GM12878 (cell line): ENCODE measurements at regions not wholly inside any gene's neighbourhood (a gene's known extent, or its start where the extent isn't known, plus 50 kb on each side); places are given as distances from the start of the nearest gene placed in this dataset.

Experiments
- ATAC-seq: fragments of 200-7000 bp; cut with Tn5 transposase; 3 replicates; pipeline ENCODE4 v1.9.1; 2020; ENCODE audit warnings: mild to moderate bottlenecking, moderate library complexity
- BruUV-seq: library from RNA; stranded (reverse); fragments of 400-500 nt; replicated peaks from 2 replicates; lab custom pipeline; 2021; lab: Mats Ljungman, UMichigan
- CTCF ChIA-PET: fragments of 300-600 bp; sonication (Branson Sonifier 250); formaldehyde crosslinking; extraction: SDS; loops from one replicate; lab custom pipeline; 2021; ENCODE audit warnings: inconsistent platforms; lab: Yijun Ruan, JAX
- POLR2A ChIA-PET: fragments of 350-600 bp; formaldehyde crosslinking; extraction: SDS; loops from one replicate; lab custom pipeline; 2021; ENCODE audit warnings: inconsistent platforms; lab: Charles Lee
- RAD21 ChIA-PET: fragments of 300-600 bp; sonication (Branson Sonifier 250); formaldehyde crosslinking; loops from one replicate; lab custom pipeline; 2023; ENCODE audit warnings: antibody characterized with exemption; ENCODE audit not compliant: unreplicated experiment; lab: Charles Lee
- SMC1A ChIA-PET: fragments of 300-600 bp; sonication (Branson Sonifier 250); formaldehyde crosslinking; loops from one replicate; lab custom pipeline; 2023; ENCODE audit not compliant: unreplicated experiment, uncharacterized antibody; lab: Charles Lee
- DNase-seq: peaks from one replicate; pipeline ENCODE4 v3.0.0-alpha.2; 2011; ENCODE audit warnings: low read depth, low spot score
- FAIRE-seq: peaks from 3 replicates; lab custom pipeline; 2011; peaks lifted over from hg19 to GRCh38; lab: Jason Lieb, UNC
- H2AFZ ChIP-seq: 2 replicates; pipeline ENCODE4 v1.6.0; 2011; ENCODE audit warnings: low read depth, low read length, control low read depth; ENCODE audit not compliant: control insufficient read depth
- H3K27ac ChIP-seq: 2 replicates; pipeline ENCODE4 v1.5.1; 2011; ENCODE audit warnings: control low read depth; ENCODE audit not compliant: control insufficient read depth, insufficient read depth
- H3K27me3 ChIP-seq, 2 experiments: replicated peaks in 1 of 2; 2 replicates each; pipeline versions ENCODE4 v1.6.0 to v1.6.1; 2011; ENCODE audit warnings: low read length in 1 of 2; ENCODE audit not compliant: control insufficient read depth in 2 of 2, insufficient read depth in 2 of 2
- H3K36me3 ChIP-seq, 2 experiments: 2 replicates each; pipeline ENCODE4 v1.5.1; 2011; ENCODE audit warnings: low read length in 1 of 2; ENCODE audit not compliant: control insufficient read depth in 2 of 2, insufficient read depth in 2 of 2
- H3K4me1 ChIP-seq: 2 replicates; pipeline ENCODE4 v1.6.1; 2011; ENCODE audit warnings: mild to moderate bottlenecking, low read length, moderate library complexity, mixed read lengths; ENCODE audit not compliant: control insufficient read depth, insufficient read depth
- H3K4me2 ChIP-seq: 2 replicates; pipeline ENCODE4 v1.6.0; 2011; ENCODE audit warnings: control low read depth; ENCODE audit not compliant: control insufficient read depth, insufficient read depth
- H3K4me3 ChIP-seq: fragments of 200-600 bp; sonication (generic); 2 replicates; pipeline ENCODE4 v1.5.1; 2016
- H3K79me2 ChIP-seq: 2 replicates; pipeline ENCODE4 v1.6.0; 2011; ENCODE audit warnings: low read length; ENCODE audit not compliant: control insufficient read depth, insufficient read depth
- H3K9ac ChIP-seq: 2 replicates; pipeline ENCODE4 v1.8.0; 2011; ENCODE audit warnings: low read length, control low read depth, mixed read lengths; ENCODE audit not compliant: control insufficient read depth, insufficient read depth
- H3K9me3 ChIP-seq: replicated peaks from 3 replicates; pipeline ENCODE4 v1.5.1; 2011; ENCODE audit warnings: mild to moderate bottlenecking, low read length; ENCODE audit not compliant: control insufficient read depth, insufficient read depth
- H4K20me1 ChIP-seq: 2 replicates; pipeline ENCODE4 v1.6.0; 2011; ENCODE audit not compliant: control insufficient read depth, insufficient read depth
- JUNB ChIP-seq: IDR thresholded peaks from 2 replicates; pipeline ENCODE4 v1.6.1; 2016; ENCODE audit warnings: antibody characterized with exemption, mild to moderate bottlenecking
- MEF2A ChIP-seq: IDR thresholded peaks from 2 replicates; pipeline ENCODE4 v1.6.1; 2011; ENCODE audit warnings: low read depth, mild to moderate bottlenecking, low read length, moderate library complexity; ENCODE audit not compliant: insufficient read depth
- SUZ12 ChIP-seq: fragments of 200-600 bp; sonication (generic); IDR thresholded peaks from one replicate; pipeline ENCODE4 v1.6.1; 2018; ENCODE audit warnings: antibody characterized with exemption, mild to moderate bottlenecking; ENCODE audit not compliant: unreplicated experiment
- TCF7 ChIP-seq: IDR thresholded peaks from 2 replicates; pipeline ENCODE4 v1.6.1; 2014; ENCODE audit warnings: antibody characterized with exemption, borderline replicate concordance
- WGBS: methylation state at CpG from one replicate; pipeline ENCODE4 v1.1.6; 2016; ENCODE audit warnings: low lambda C conversion rate; ENCODE audit not compliant: insufficient replicate concordance, insufficient coverage; ENCODE audit errors: missing lambda C conversion rate; 5-methylcytosine and 5-hydroxymethylcytosine counted together
- in situ Hi-C: fragments of 300-500 bp; cut with MboI; formaldehyde crosslinking; loops from 9 replicates; pipeline ENCODE4 v1.14.3; 2018; ENCODE audit warnings: mixed read lengths
- intact Hi-C: fragments of 100-400 bp; cut with micrococcal nuclease; formaldehyde crosslinking; loops from one replicate; pipeline ENCODE4 v1.14.2; 2022; ENCODE audit not compliant: unreplicated experiment
- TF ChIP-seq, protein P1 (sequence below): fragments of 450-650 bp; IDR thresholded peaks from 2 replicates; pipeline ENCODE4 v1.6.1; 2017; ENCODE audit warnings: mild to moderate bottlenecking, moderate library complexity
- TF ChIP-seq, protein P2 (sequence below): IDR thresholded peaks from 2 replicates; pipeline ENCODE4 v1.6.1; 2012; ENCODE audit warnings: mild to moderate bottlenecking, low read depth, low read length
- TF ChIP-seq, protein P3 (sequence below): fragments of 450-650 bp; IDR thresholded peaks from 2 replicates; pipeline ENCODE4 v1.6.1; 2017; ENCODE audit warnings: borderline replicate concordance

DNA sequence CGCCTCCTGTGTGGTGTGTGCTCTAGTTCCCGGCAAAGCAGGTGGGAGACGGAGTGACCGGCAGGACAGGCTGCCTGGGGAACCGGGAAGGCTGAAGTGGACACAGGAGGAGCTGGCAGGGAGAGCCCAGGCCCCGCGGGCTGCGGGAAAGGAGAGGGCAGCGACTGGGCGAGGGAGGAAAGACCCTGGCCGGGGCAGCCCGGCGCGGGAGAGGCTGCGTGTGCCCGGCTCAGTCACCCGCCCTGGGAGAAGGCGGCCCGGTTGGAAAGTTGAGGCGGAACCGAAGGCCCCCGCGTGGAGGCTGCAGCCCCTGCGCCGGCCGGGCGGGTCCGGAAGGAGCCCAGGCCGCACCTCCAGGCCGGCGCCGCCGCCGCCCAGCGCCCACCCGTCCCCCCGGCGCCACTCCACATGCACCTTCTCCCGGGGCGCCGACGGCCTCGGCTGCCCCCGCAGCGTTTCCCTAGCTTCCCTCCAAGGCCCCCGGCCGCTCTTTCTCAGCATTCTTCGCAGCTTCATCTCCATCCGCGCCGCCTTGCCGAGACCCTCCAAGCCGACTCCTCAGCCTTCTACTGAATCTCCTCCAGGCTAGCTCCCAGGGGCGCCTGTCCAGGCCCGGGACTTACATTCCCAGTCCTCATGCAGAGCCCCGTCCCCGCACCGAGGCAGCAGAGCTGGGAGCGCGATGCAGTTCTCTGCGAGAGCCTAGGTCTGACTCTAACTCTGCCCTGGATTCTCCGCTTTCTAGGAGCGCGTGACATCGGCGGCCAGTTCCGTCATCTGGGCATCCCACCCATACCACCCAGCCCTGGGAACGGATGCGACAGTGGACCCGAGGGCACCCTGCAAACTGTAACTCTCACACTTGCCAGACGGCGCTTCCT lies 152.0 kb downstream of the ERCC6L2 start:
- ChIA-PET SMC1A (no interaction called here), RAD21 (no interaction called here)
- H2AFZ ChIP-seq, result no peak overlapping the region

More for the DNA sequence above, 152.0 kb downstream of the ERCC6L2 start:
- Histone ChIP-seq H3K4me1 (no peaks in the 10 kb centered on the region), H4K20me1 (no peaks in the 10 kb centered on the region), H3K79me2 (no peaks in the 10 kb centered on the region), H3K27me3 (peaks cover 11 to 12% of the 10 kb centered on the region in 2 experiments)
- no peak for ATAC-seq
- in situ Hi-C loops, result no loop called here
- no TSS peak for BruUV-seq
- no peak for DNase-seq
- CTCF ChIA-PET, result interaction anchor here (0.7 kb wide), 1 partner anchor 197 kb away, joined by 3 read pairs; no protein-coding TSS in a partner anchor
- no peak for FAIRE-seq
- TF ChIP-seq MEF2A, result no peak
- TF ChIP-seq, protein P1, sequence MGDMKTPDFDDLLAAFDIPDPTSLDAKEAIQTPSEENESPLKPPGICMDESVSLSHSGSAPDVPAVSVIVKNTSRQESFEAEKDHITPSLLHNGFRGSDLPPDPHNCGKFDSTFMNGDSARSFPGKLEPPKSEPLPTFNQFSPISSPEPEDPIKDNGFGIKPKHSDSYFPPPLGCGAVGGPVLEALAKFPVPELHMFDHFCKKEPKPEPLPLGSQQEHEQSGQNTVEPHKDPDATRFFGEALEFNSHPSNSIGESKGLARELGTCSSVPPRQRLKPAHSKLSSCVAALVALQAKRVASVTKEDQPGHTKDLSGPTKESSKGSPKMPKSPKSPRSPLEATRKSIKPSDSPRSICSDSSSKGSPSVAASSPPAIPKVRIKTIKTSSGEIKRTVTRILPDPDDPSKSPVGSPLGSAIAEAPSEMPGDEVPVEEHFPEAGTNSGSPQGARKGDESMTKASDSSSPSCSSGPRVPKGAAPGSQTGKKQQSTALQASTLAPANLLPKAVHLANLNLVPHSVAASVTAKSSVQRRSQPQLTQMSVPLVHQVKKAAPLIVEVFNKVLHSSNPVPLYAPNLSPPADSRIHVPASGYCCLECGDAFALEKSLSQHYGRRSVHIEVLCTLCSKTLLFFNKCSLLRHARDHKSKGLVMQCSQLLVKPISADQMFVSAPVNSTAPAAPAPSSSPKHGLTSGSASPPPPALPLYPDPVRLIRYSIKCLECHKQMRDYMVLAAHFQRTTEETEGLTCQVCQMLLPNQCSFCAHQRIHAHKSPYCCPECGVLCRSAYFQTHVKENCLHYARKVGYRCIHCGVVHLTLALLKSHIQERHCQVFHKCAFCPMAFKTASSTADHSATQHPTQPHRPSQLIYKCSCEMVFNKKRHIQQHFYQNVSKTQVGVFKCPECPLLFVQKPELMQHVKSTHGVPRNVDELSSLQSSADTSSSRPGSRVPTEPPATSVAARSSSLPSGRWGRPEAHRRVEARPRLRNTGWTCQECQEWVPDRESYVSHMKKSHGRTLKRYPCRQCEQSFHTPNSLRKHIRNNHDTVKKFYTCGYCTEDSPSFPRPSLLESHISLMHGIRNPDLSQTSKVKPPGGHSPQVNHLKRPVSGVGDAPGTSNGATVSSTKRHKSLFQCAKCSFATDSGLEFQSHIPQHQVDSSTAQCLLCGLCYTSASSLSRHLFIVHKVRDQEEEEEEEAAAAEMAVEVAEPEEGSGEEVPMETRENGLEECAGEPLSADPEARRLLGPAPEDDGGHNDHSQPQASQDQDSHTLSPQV, result no peak
- peak; percentile 42 for TF ChIP-seq SUZ12
- TF ChIP-seq, protein P2, sequence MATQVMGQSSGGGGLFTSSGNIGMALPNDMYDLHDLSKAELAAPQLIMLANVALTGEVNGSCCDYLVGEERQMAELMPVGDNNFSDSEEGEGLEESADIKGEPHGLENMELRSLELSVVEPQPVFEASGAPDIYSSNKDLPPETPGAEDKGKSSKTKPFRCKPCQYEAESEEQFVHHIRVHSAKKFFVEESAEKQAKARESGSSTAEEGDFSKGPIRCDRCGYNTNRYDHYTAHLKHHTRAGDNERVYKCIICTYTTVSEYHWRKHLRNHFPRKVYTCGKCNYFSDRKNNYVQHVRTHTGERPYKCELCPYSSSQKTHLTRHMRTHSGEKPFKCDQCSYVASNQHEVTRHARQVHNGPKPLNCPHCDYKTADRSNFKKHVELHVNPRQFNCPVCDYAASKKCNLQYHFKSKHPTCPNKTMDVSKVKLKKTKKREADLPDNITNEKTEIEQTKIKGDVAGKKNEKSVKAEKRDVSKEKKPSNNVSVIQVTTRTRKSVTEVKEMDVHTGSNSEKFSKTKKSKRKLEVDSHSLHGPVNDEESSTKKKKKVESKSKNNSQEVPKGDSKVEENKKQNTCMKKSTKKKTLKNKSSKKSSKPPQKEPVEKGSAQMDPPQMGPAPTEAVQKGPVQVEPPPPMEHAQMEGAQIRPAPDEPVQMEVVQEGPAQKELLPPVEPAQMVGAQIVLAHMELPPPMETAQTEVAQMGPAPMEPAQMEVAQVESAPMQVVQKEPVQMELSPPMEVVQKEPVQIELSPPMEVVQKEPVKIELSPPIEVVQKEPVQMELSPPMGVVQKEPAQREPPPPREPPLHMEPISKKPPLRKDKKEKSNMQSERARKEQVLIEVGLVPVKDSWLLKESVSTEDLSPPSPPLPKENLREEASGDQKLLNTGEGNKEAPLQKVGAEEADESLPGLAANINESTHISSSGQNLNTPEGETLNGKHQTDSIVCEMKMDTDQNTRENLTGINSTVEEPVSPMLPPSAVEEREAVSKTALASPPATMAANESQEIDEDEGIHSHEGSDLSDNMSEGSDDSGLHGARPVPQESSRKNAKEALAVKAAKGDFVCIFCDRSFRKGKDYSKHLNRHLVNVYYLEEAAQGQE, result no peak
- TF ChIP-seq, protein P3, sequence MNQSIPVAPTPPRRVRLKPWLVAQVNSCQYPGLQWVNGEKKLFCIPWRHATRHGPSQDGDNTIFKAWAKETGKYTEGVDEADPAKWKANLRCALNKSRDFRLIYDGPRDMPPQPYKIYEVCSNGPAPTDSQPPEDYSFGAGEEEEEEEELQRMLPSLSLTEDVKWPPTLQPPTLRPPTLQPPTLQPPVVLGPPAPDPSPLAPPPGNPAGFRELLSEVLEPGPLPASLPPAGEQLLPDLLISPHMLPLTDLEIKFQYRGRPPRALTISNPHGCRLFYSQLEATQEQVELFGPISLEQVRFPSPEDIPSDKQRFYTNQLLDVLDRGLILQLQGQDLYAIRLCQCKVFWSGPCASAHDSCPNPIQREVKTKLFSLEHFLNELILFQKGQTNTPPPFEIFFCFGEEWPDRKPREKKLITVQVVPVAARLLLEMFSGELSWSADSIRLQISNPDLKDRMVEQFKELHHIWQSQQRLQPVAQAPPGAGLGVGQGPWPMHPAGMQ, result no peak
- TF ChIP-seq JUNB, result no peak
- TF ChIP-seq TCF7, result no peak
- TF ChIP-seq, all 136 proteins: peak for 1
- no peaks in the 10 kb centered on the region for H3K36me3 ChIP-seq
- no peak overlapping the region for H3K4me3 ChIP-seq
- intact Hi-C loops, result no loop called here
- H3K4me2 ChIP-seq, result no peak overlapping the region
- POLR2A ChIA-PET, result no interaction called here
- WGBS, result 37% methylated on average over 45 of the region's 72 CpGs
- no peaks in the 10 kb centered on the region for H3K9me3 ChIP-seq
- H3K9ac ChIP-seq, result no peak overlapping the region
- no peak overlapping the region for H3K27ac ChIP-seq
